Astrocyte of the hippocampus (primary cell): ENCODE measurements at regions not wholly inside any gene's neighbourhood (a gene's known extent, or its start where the extent isn't known, plus 50 kb on each side); places are given as distances from the start of the nearest gene placed in this dataset.
A peak's percentile ranks its signal among the peaks of the same experiment; 100 is the strongest.
"Not testable (repeated sequence)": the region's sequence is repeated elsewhere in the genome, so short reads cannot be mapped to it uniquely, and the experiment has no call there.

Experiments used
- DNase-seq: peaks from one replicate; pipeline ENCODE4 v3.0.0; 2011; ENCODE audit warnings: low read depth, low spot score

GRCh38 chr3:170657312-170657711, 71.4 kb upstream of the SLC7A14 start:
- DNase-seq, result no peak

- no peak for DNase-seq
Measured at GRCh38 chr3:170656284-170656683, 70.4 kb upstream of the SLC7A14 start.

- DNase-seq, result no peak
Measured at GRCh38 chr3:170653801-170654200, 67.9 kb upstream of the SLC7A14 start.

GRCh38 chr3:170651260-170651845, 65.5 kb upstream of the SLC7A14 start:
- DNase-seq, result no peak

- not testable (repeated sequence) for DNase-seq
Measured at GRCh38 chr3:170650557-170650956, 64.7 kb upstream of the SLC7A14 start.

GRCh38 chr3:170644711-170645110, 58.8 kb upstream of the SLC7A14 start:
- DNase-seq, result no peak

- DNase-seq, result no peak
Measured at GRCh38 chr3:170643831-170644230, 58.0 kb upstream of the SLC7A14 start.

GRCh38 chr3:170642882-170643601, 57.2 kb upstream of the SLC7A14 start:
- DNase-seq, result no peak

- peak; percentile 20 for DNase-seq
Measured at GRCh38 chr3:170641510-170642236, 55.8 kb upstream of the SLC7A14 start.

- DNase-seq, result no peak
Measured at GRCh38 chr3:170640737-170641171, 54.9 kb upstream of the SLC7A14 start.

- no peak for DNase-seq
Measured at GRCh38 chr3:170638988-170639387, 53.1 kb upstream of the SLC7A14 start.

GRCh38 chr3:170637306-170637705, 51.4 kb upstream of the SLC7A14 start:
- DNase-seq, result no peak

- DNase-seq, result no peak
Measured at GRCh38 chr3:170636400-170636973, 50.6 kb upstream of the SLC7A14 start.
